C4-2B (cell line): ENCODE measurements at regions not wholly inside any gene's neighbourhood (a gene's known extent, or its start where the extent isn't known, plus 50 kb on each side); places are given as distances from the start of the nearest gene placed in this dataset.

ENCODE experiments used
- ZFX ChIP-seq: fragments of 450-650 bp; IDR thresholded peaks from 2 replicates; pipeline ENCODE4 v1.6.1; 2017
- TF ChIP-seq, protein P1 (sequence below): fragments of 450-650 bp; conservative IDR thresholded peaks from 2 replicates; pipeline ENCODE4 v1.5.1; 2017; ENCODE audit warnings: mild to moderate bottlenecking

DNA sequence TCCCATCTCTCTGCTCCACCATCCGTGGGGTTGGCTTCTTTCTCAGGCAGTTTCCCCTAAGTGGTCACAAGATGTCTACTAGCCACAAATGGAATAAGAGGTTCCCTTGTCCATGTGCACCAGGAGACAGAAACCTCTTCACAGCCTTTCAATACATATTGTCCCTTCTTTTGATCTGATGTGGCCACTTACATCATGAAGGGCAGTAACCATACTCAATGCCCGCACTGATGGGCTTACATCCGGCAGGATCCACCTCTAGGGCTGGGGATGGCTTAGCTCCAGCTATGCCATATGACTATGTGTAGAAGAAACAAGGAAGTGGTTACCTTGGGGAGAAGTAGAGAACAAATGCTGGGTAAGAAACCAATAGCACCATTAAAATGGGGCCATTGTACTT lies 64.4 kb downstream of the PLEKHG1 start:
- TF ChIP-seq, protein P1, sequence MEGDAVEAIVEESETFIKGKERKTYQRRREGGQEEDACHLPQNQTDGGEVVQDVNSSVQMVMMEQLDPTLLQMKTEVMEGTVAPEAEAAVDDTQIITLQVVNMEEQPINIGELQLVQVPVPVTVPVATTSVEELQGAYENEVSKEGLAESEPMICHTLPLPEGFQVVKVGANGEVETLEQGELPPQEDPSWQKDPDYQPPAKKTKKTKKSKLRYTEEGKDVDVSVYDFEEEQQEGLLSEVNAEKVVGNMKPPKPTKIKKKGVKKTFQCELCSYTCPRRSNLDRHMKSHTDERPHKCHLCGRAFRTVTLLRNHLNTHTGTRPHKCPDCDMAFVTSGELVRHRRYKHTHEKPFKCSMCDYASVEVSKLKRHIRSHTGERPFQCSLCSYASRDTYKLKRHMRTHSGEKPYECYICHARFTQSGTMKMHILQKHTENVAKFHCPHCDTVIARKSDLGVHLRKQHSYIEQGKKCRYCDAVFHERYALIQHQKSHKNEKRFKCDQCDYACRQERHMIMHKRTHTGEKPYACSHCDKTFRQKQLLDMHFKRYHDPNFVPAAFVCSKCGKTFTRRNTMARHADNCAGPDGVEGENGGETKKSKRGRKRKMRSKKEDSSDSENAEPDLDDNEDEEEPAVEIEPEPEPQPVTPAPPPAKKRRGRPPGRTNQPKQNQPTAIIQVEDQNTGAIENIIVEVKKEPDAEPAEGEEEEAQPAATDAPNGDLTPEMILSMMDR, result no peak
- TF ChIP-seq ZFX, result no peak
